ENCODE measurements at regions not wholly inside any gene's neighbourhood (a gene's known extent, or its start where the extent isn't known, plus 50 kb on each side); places are given as distances from the start of the nearest gene placed in this dataset.

GRCh38 chr11:101262258-101262657, 132.6 kb upstream of the PGR start:
- Mint-ChIP-seq H3K4me1 (no peaks in the 10 kb centered on the region), H3K27me3 (ENCODE audit: low read depth) (no peaks in the 10 kb centered on the region), H3K9me3 (no peaks in the 10 kb centered on the region), H3K27ac (no peak overlapping the region), H3K36me3 (no peaks in the 10 kb centered on the region), H3K4me3 (no peak overlapping the region)
- DNase-seq (ENCODE audit: low spot score), result no peak
- POLR2A ChIA-PET, result no interaction called here
- CTCF ChIA-PET, result no interaction called here
- TF ChIP-seq NR3C1 (CRISPR knock-in tag; conservative IDR thresholded peaks at IDR 0.05; ENCODE audit: low read depth), result no peak
- TF ChIP-seq ZNF317 (CRISPR knock-in tag; IDR thresholded peaks at IDR 0.05; ENCODE audit: borderline replicate concordance, low read depth), result no peak
- no peak for TF ChIP-seq ZNF512 (CRISPR knock-in tag; IDR thresholded peaks at IDR 0.05; ENCODE audit: borderline replicate concordance)
- TF ChIP-seq FOXJ3 (CRISPR knock-in tag; IDR thresholded peaks at IDR 0.05; ENCODE audit: borderline replicate concordance), result no peak
- TF ChIP-seq, protein P1, sequence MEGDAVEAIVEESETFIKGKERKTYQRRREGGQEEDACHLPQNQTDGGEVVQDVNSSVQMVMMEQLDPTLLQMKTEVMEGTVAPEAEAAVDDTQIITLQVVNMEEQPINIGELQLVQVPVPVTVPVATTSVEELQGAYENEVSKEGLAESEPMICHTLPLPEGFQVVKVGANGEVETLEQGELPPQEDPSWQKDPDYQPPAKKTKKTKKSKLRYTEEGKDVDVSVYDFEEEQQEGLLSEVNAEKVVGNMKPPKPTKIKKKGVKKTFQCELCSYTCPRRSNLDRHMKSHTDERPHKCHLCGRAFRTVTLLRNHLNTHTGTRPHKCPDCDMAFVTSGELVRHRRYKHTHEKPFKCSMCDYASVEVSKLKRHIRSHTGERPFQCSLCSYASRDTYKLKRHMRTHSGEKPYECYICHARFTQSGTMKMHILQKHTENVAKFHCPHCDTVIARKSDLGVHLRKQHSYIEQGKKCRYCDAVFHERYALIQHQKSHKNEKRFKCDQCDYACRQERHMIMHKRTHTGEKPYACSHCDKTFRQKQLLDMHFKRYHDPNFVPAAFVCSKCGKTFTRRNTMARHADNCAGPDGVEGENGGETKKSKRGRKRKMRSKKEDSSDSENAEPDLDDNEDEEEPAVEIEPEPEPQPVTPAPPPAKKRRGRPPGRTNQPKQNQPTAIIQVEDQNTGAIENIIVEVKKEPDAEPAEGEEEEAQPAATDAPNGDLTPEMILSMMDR (IDR thresholded peaks at IDR 0.05), result no peak
- TF ChIP-seq TEAD1 (CRISPR knock-in tag; IDR thresholded peaks at IDR 0.05), result no peak
- TF ChIP-seq TCF7 (CRISPR knock-in tag; IDR thresholded peaks at IDR 0.05; ENCODE audit: low read depth), result no peak
- no peak for TF ChIP-seq ATF3 (CRISPR knock-in tag; conservative IDR thresholded peaks at IDR 0.05)
- TF ChIP-seq, protein P2, sequence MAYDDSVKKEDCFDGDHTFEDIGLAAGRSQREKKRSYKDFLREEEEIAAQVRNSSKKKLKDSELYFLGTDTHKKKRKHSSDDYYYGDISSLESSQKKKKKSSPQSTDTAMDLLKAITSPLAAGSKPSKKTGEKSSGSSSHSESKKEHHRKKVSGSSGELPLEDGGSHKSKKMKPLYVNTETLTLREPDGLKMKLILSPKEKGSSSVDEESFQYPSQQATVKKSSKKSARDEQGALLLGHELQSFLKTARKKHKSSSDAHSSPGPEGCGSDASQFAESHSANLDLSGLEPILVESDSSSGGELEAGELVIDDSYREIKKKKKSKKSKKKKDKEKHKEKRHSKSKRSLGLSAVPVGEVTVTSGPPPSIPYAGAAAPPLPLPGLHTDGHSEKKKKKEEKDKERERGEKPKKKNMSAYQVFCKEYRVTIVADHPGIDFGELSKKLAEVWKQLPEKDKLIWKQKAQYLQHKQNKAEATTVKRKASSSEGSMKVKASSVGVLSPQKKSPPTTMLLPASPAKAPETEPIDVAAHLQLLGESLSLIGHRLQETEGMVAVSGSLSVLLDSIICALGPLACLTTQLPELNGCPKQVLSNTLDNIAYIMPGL (CRISPR knock-in tag; IDR thresholded peaks at IDR 0.05), result no peak
- no peak for TF ChIP-seq E2F4 (CRISPR knock-in tag; IDR thresholded peaks at IDR 0.05; ENCODE audit: borderline replicate concordance, low read depth)
- TF ChIP-seq ZNF416 (CRISPR knock-in tag; IDR thresholded peaks at IDR 0.05), result no peak
- TF ChIP-seq ZNF281 (CRISPR knock-in tag; IDR thresholded peaks at IDR 0.05), result no peak
- no peak for TF ChIP-seq ZNF396 (CRISPR knock-in tag; IDR thresholded peaks at IDR 0.05; ENCODE audit: borderline replicate concordance)
- TF ChIP-seq GABPB1 (CRISPR knock-in tag; IDR thresholded peaks at IDR 0.05), result no peak
- TF ChIP-seq SOX15 (CRISPR knock-in tag; IDR thresholded peaks at IDR 0.05), result no peak
- TF ChIP-seq NR1H2 (CRISPR knock-in tag; IDR thresholded peaks at IDR 0.05), result no peak
- TF ChIP-seq ZMAT4 (CRISPR knock-in tag; IDR thresholded peaks at IDR 0.05), result no peak
- TF ChIP-seq HMGA2 (CRISPR knock-in tag; IDR thresholded peaks at IDR 0.05), result no peak
- ATAC-seq, result no peak

All from WTC11 (cell line).